Left ventricle myocardium inferior (tissue), 1 donor: ENCODE measurements at regions not wholly inside any gene's neighbourhood (a gene's known extent, or its start where the extent isn't known, plus 50 kb on each side); places are given as distances from the start of the nearest gene placed in this dataset.

Experiments used
- DNase-seq: peaks from one replicate; pipeline ENCODE4 v3.0.0-alpha.2; 2020
- H3K27ac ChIP-seq: fragments of 200-600 bp; replicated peaks from 2 replicates; pipeline ENCODE4 v1.8.0; 2021
- H3K27me3 ChIP-seq: fragments of 200-600 bp; 2 replicates; pipeline ENCODE4 v1.8.0; 2021; ENCODE audit warnings: low read depth
- H3K36me3 ChIP-seq: fragments of 200-600 bp; 2 replicates; pipeline ENCODE4 v1.8.0; 2021
- H3K4me1 ChIP-seq: fragments of 200-600 bp; 2 replicates; pipeline ENCODE4 v1.8.0; 2021
- H3K4me3 ChIP-seq: fragments of 200-600 bp; 2 replicates; pipeline ENCODE4 v1.8.0; 2021; ENCODE audit warnings: mild to moderate bottlenecking, moderate library complexity
- H3K9me3 ChIP-seq: fragments of 200-600 bp; replicated peaks from 2 replicates; pipeline ENCODE4 v1.8.0; 2021
- CTCF ChIP-seq: fragments of 200-600 bp; IDR thresholded peaks from 2 replicates; pipeline ENCODE4 v1.8.0; 2021; ENCODE audit warnings: antibody characterized with exemption, mild to moderate bottlenecking, borderline replicate concordance
- intact Hi-C: fragments of 100-400 bp; cut with micrococcal nuclease; formaldehyde crosslinking; loops from one replicate; pipeline ENCODE4 v1.11.0; 2022
- donor health status: DM: no; HTN: yes; CAD: no; lungs with severe emphysema.

GRCh38 chr4:8740666-8741395 lies 130.8 kb downstream of the HMX1 start:
- TF ChIP-seq CTCF: no peak
- H3K27me3 ChIP-seq: peaks cover 69% of the 10 kb centered on the region
- no peak overlapping the region for H3K4me3 ChIP-seq
- H3K9me3 ChIP-seq: no peaks in the 10 kb centered on the region
- no peaks in the 10 kb centered on the region for H3K36me3 ChIP-seq
- DNase-seq: no peak
- intact Hi-C loops: no loop called here
- H3K4me1 ChIP-seq: no peaks in the 10 kb centered on the region
- H3K27ac ChIP-seq: no peak overlapping the region

GRCh38 chr4:8739820-8740665 lies 131.6 kb downstream of the HMX1 start:
- no peak overlapping the region for H3K4me3 ChIP-seq
- TF ChIP-seq CTCF: no peak
- no peak for DNase-seq

GRCh38 chr4:8739317-8739716 lies 132.3 kb downstream of the HMX1 start:
- Histone ChIP-seq H3K4me3 (no peak overlapping the region), H3K36me3 (no peaks in the 10 kb centered on the region), H3K9me3 (peaks cover 4% of the 10 kb centered on the region), H3K27ac (no peak overlapping the region), H3K27me3 (peaks cover 54% of the 10 kb centered on the region), H3K4me1 (no peaks in the 10 kb centered on the region)
- TF ChIP-seq CTCF: no peak
- intact Hi-C loops: no loop called here
- no peak for DNase-seq

More at GRCh38 chr4:8739820-8740665, 131.6 kb downstream of the HMX1 start:
- Histone ChIP-seq H3K9me3 (no peaks in the 10 kb centered on the region), H3K27ac (no peak overlapping the region), H3K27me3 (peaks cover 61% of the 10 kb centered on the region), H3K36me3 (no peaks in the 10 kb centered on the region), H3K4me1 (no peaks in the 10 kb centered on the region)
- intact Hi-C loops: no loop called here

- Histone ChIP-seq H3K9me3 (peaks cover 12% of the 10 kb centered on the region), H3K27me3 (peaks cover 46% of the 10 kb centered on the region), H3K36me3 (no peaks in the 10 kb centered on the region), H3K4me1 (no peaks in the 10 kb centered on the region), H3K4me3 (no peak overlapping the region), H3K27ac (no peak overlapping the region)
- DNase-seq: no peak
- intact Hi-C loops: no loop called here
- no peak for TF ChIP-seq CTCF
Observed at GRCh38 chr4:8738471-8738931, 133.1 kb downstream of the HMX1 start.

GRCh38 chr4:8737601-8738279 lies 133.9 kb downstream of the HMX1 start:
- H3K4me1 ChIP-seq: no peaks in the 10 kb centered on the region
- no peak overlapping the region for H3K4me3 ChIP-seq
- peaks cover 20% of the 10 kb centered on the region for H3K9me3 ChIP-seq
- no peak for TF ChIP-seq CTCF
- intact Hi-C loops: no loop called here
- DNase-seq: no peak
- peaks cover 39% of the 10 kb centered on the region for H3K27me3 ChIP-seq
- no peak overlapping the region for H3K27ac ChIP-seq
- no peaks in the 10 kb centered on the region for H3K36me3 ChIP-seq
